Loucy (cell line): ENCODE measurements at regions not wholly inside any gene's neighbourhood (a gene's known extent, or its start where the extent isn't known, plus 50 kb on each side); places are given as distances from the start of the nearest gene placed in this dataset.

Experiments used
- CTCF ChIP-seq: fragments of 200-600 bp; sonication (generic); conservative IDR thresholded peaks from 2 replicates; pipeline ENCODE4 v1.5.1; 2014; ENCODE audit warnings: mild to moderate bottlenecking, antibody characterized with exemption, low read length
- EZH2phosphoT487 ChIP-seq: fragments of 200-600 bp; IDR thresholded peaks from 2 replicates; pipeline ENCODE4 v1.6.1; 2018; ENCODE audit warnings: antibody characterized with exemption, mild to moderate bottlenecking, moderate library complexity, borderline replicate concordance

GRCh38 chr2:45259547-45260160 is 250.4 kb upstream of the SIX2 start:
- TF ChIP-seq CTCF: no peak
- TF ChIP-seq EZH2phosphoT487: no peak
